Uterus (tissue), 3 donors: ENCODE measurements at regions not wholly inside any gene's neighbourhood (a gene's known extent, or its start where the extent isn't known, plus 50 kb on each side); places are given as distances from the start of the nearest gene placed in this dataset.

Experiments used
- DNase-seq, 2 donors: peaks; one replicate each; pipeline ENCODE4 v3.0.0-alpha.2; 2019 to 2020
- H3K27ac ChIP-seq, 2 donors: fragments of 200-600 bp; sonication (generic); 1 replicate in 1 of 2; 2 replicates in 1 of 2; pipeline ENCODE4 v1.5.1; 2016 to 2018
- H3K27me3 ChIP-seq, 2 donors: fragments of 200-600 bp; sonication (generic); one replicate each; pipeline ENCODE4 v1.5.1; 2018 to 2019; ENCODE audit warnings: control low read depth in 1 of 2
- H3K36me3 ChIP-seq, 2 donors: fragments of 200-600 bp; sonication (generic); one replicate each; pipeline ENCODE4 v1.5.1; 2019; ENCODE audit warnings: control low read depth in 1 of 2
- H3K4me1 ChIP-seq, 2 donors: fragments of 200-600 bp; sonication (generic); one replicate each; pipeline ENCODE4 v1.5.1; 2018 to 2019; ENCODE audit warnings: control low read depth in 1 of 2
- H3K4me3 ChIP-seq, 2 donors: fragments of 200-600 bp; sonication (generic); 1 replicate in 1 of 2; 2 replicates in 1 of 2; pipeline ENCODE4 v1.5.1; 2018 to 2019; ENCODE audit warnings: mild to moderate bottlenecking in 1 of 2
- H3K9me3 ChIP-seq, 2 donors: fragments of 200-600 bp; sonication (generic); one replicate each; pipeline ENCODE4 v1.5.1; 2019; ENCODE audit warnings: control low read depth in 1 of 2
- CTCF ChIP-seq, 4 experiments: fragments of 200-600 bp in 2 of 4; fragments of 450-650 bp in 2 of 4; sonication (generic) in 2 of 4; IDR thresholded peaks; one replicate each; pipeline ENCODE4 v1.5.1; 2016 to 2019; ENCODE audit warnings: antibody characterized with exemption in 4 of 4, mild to moderate bottlenecking in 2 of 4, moderate library complexity in 1 of 4
- POLR2A ChIP-seq, 2 donors: fragments of 450-650 bp; IDR thresholded peaks; one replicate each; pipeline ENCODE4 v1.6.1; 2016; ENCODE audit warnings: antibody characterized with exemption in 2 of 2, mild to moderate bottlenecking in 1 of 2, moderate library complexity in 1 of 2
- intact Hi-C: fragments of 100-400 bp; cut with DNase I; formaldehyde crosslinking; loops from one replicate; pipeline ENCODE4 v1.15.1; 2023; ENCODE audit warnings: low total_unique reads
- donor health status: DM: yes; HTN: yes; CAD: no.

- DNase-seq = no peak
- Histone ChIP-seq H3K9me3 (no peaks in the 10 kb centered on the region), H3K4me3 (no peak overlapping the region), H3K27ac (no peak overlapping the region), H3K27me3 (no peaks in the 10 kb centered on the region), H3K36me3 (no peaks in the 10 kb centered on the region), H3K4me1 (no peaks in the 10 kb centered on the region)
- TF ChIP-seq POLR2A (IDR thresholded peaks at IDR 0.05) (no peak), CTCF (IDR thresholded peaks at IDR 0.05) (no peak)
- intact Hi-C loops = no loop called here
Observed at GRCh38 chr6:163941624-163941976, 527.1 kb downstream of the QKI start.

DNA sequence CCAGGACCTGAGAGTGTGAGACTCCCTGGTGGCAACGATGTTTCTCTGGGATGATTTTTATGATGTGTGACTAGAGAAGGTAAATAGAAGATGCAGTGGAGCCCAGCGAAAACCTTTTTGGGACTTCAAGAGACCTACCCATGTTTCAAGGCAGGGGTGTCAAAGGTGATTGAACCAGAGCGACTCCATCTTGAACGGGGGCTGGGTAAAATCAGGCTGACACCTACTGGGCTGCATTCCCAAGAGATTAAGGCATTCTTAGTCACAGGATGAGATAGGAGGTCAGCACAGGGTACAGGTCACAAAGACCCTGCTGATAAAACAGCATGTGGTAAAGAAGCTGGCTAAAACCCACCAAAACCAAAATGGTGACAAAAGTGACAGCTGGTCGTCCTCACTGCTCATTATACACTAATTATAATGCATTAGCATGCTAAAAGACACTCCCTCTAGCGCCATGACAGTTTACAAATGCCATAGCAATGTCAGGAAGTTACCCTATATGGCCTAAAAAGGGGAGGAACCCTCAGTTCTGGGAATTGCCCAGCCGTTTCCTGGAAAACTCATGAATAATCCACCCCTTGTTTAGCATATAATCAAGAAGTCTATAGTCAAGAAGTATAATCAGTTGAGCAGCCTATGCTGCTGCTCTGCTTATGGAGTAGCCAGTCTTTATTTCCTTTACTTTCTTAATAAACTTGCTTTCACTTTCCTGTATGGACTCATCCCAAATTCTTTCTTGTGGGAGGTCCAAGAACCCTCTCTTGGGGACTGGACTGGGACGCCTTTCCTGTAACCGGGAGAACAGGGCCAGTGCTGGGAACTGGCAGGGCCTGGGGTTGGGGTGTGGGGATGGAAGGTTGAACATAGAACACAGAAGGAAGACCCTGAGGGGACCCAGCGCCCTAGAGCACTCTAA, 526.4 kb downstream of the QKI start:
- intact Hi-C loops = no loop called here
- TF ChIP-seq POLR2A (IDR thresholded peaks at IDR 0.05) = no peak
- no peak for TF ChIP-seq CTCF (IDR thresholded peaks at IDR 0.05)
- no peaks in the 10 kb centered on the region for H3K27me3 ChIP-seq
- no peak overlapping the region for H3K27ac ChIP-seq
- H3K9me3 ChIP-seq = no peaks in the 10 kb centered on the region
- no peaks in the 10 kb centered on the region for H3K4me1 ChIP-seq
- no peak overlapping the region for H3K4me3 ChIP-seq
- no peaks in the 10 kb centered on the region for H3K36me3 ChIP-seq
- DNase-seq = no peak

DNA sequence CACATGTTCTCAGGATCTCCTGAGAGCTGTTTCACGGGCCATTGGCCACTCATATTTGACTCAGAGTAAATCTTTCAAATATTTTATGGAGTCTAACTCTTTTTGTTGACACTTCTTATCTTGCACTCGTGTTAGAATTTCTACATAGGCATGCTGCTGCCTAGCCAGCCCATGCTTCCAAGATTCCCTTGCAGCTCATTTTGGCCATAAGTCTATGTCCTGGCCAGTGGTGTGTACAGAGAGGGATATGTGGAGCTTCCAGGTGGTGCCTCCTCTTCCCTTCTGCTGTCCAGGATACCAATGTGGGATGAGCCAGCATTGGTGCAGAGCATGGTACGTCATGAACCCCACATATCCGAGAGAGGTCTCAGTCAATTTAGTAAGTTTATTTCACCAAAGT, 522.6 kb downstream of the QKI start:
- H3K4me1 ChIP-seq = no peaks in the 10 kb centered on the region
- H3K27ac ChIP-seq = no peak overlapping the region
- no peak overlapping the region for H3K4me3 ChIP-seq
- no peaks in the 10 kb centered on the region for H3K36me3 ChIP-seq
- no peaks in the 10 kb centered on the region for H3K9me3 ChIP-seq
- no peak for TF ChIP-seq CTCF (IDR thresholded peaks at IDR 0.05)
- H3K27me3 ChIP-seq = no peaks in the 10 kb centered on the region
- intact Hi-C loops = no loop called here
- no peak for DNase-seq

DNA sequence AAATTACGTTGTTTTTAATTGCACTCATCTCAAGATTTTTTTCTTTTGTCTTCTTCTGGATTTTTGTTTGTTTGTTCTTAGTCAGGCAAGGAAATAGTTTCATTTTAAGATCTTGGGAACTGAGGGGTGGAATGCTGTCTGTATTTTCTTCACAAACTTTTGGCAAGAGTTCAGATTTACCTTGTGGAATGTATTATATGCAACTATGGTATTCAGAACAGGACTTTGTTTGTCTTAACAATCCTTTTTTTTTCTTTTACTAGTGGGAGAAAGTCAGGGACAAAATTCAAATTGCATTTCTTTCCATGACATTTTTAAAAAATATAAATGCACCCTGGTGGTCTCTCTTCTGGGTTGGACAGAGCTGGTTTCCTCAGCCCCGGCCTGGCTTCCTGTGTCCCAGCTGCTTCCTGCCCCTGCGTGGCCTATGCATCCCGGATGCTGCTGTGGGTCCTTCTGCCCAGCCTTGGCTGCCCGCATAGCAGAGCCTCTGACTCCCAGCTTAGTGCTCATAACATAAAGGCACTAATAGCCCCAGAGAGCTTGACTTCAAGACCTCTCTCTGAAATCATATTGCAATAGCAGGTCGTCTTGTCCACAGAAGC, 520.7 kb downstream of the QKI start:
- no peaks in the 10 kb centered on the region for H3K36me3 ChIP-seq
- TF ChIP-seq CTCF (IDR thresholded peaks at IDR 0.05) (no peak), POLR2A (IDR thresholded peaks at IDR 0.05) (no peak)
- H3K27ac ChIP-seq = no peak overlapping the region
- intact Hi-C loops = no loop called here
- H3K9me3 ChIP-seq = no peaks in the 10 kb centered on the region
- no peak overlapping the region for H3K4me3 ChIP-seq
- H3K27me3 ChIP-seq = no peaks in the 10 kb centered on the region
- DNase-seq = no peak
- no peaks in the 10 kb centered on the region for H3K4me1 ChIP-seq

GRCh38 chr6:163930012-163930411, 515.5 kb downstream of the QKI start:
- DNase-seq = no peak
- no peaks in the 10 kb centered on the region for H3K4me1 ChIP-seq
- H3K36me3 ChIP-seq = no peaks in the 10 kb centered on the region
- no peak overlapping the region for H3K4me3 ChIP-seq
- H3K27ac ChIP-seq = no peak overlapping the region
- TF ChIP-seq CTCF (IDR thresholded peaks at IDR 0.05) = no peak
- no peak for TF ChIP-seq POLR2A (IDR thresholded peaks at IDR 0.05)
- no peaks in the 10 kb centered on the region for H3K27me3 ChIP-seq
- H3K9me3 ChIP-seq = no peaks in the 10 kb centered on the region
- intact Hi-C loops = no loop called here
